Calu3 (cell line): ENCODE measurements at regions not wholly inside any gene's neighbourhood (a gene's known extent, or its start where the extent isn't known, plus 50 kb on each side); places are given as distances from the start of the nearest gene placed in this dataset.
"Not testable (repeated sequence)": the region's sequence is repeated elsewhere in the genome, so short reads cannot be mapped to it uniquely, and the experiment has no call there.

Source experiments
- BruUV-seq: library from RNA; stranded (reverse); fragments of 400-500 nt; replicated peaks from 2 replicates; lab custom pipeline; 2021; lab: Mats Ljungman, UMichigan
- CTCF ChIA-PET: fragments of 300-600 bp; sonication (Branson Sonifier 250); formaldehyde crosslinking; loops from one replicate; lab custom pipeline; 2022; ENCODE audit warnings: antibody characterized with exemption; lab: Charles Lee
- DNase-seq: peaks from one replicate; pipeline ENCODE4 v3.0.0; 2022
- H3K27ac Mint-ChIP-seq: one replicate; pipeline ENCODE4 v1.8.0; 2022; ENCODE audit warnings: mixed read lengths; ENCODE audit not compliant: unreplicated experiment
- H3K27me3 Mint-ChIP-seq: one replicate; pipeline ENCODE4 v1.8.0; 2022; ENCODE audit warnings: mixed read lengths; ENCODE audit not compliant: unreplicated experiment
- H3K36me3 Mint-ChIP-seq: one replicate; pipeline ENCODE4 v1.8.0; 2022; ENCODE audit warnings: mild to moderate bottlenecking, moderate library complexity, mixed read lengths; ENCODE audit not compliant: insufficient read depth, unreplicated experiment
- H3K4me1 Mint-ChIP-seq: one replicate; pipeline ENCODE4 v1.8.0; 2022; ENCODE audit warnings: mild to moderate bottlenecking, low read depth, mixed read lengths; ENCODE audit not compliant: unreplicated experiment
- H3K4me3 Mint-ChIP-seq: one replicate; pipeline ENCODE4 v1.8.0; 2022; ENCODE audit warnings: mild to moderate bottlenecking, low read depth, moderate library complexity, mixed read lengths; ENCODE audit not compliant: unreplicated experiment
- H3K9me3 Mint-ChIP-seq: one replicate; pipeline ENCODE4 v1.8.0; 2022; ENCODE audit warnings: low read depth, mixed read lengths; ENCODE audit not compliant: unreplicated experiment
- intact Hi-C: fragments of 100-400 bp; cut with micrococcal nuclease; formaldehyde crosslinking; loops from one replicate; pipeline ENCODE4 v1.10.0; 2022; ENCODE audit not compliant: unreplicated experiment
- TF ChIP-seq, protein P1 (sequence below): fragments of 200-600 bp; IDR thresholded peaks from one replicate; pipeline ENCODE4 v1.8.0; 2022; ENCODE audit warnings: antibody characterized with exemption; ENCODE audit not compliant: unreplicated experiment

DNA sequence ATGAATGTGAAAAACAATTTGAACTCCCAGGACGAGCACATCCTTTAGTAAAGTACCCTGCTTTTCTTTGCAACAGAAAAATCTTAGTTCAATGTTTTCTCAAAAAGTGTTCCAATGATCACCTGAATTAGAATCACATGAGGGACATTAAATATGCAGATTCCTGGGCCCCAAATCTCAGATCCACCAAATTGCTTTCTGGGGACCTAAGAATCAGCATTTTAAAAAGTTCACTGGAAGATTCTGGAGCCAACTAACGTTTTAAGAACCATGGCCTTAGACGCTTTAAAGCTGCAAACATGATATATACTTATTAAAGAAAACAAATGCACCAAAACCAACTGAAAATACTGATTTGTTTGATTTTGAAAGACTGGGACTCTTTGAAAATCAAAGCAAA is 143.4 kb upstream of the TMEM168 start:
- BruUV-seq = no TSS peak
- Mint-ChIP-seq H3K4me3 (no peak overlapping the region), H3K27ac (no peak overlapping the region), H3K9me3 (no peaks in the 10 kb centered on the region), H3K27me3 (no peaks in the 10 kb centered on the region), H3K4me1 (peaks cover 18% of the 10 kb centered on the region), H3K36me3 (peaks cover 2% of the 10 kb centered on the region)
- CTCF ChIA-PET = no interaction called here
- intact Hi-C loops = loop anchor here (10.0 kb wide), 1 partner anchor 181 kb away; the partner anchor contains the start of gene SMIM30
- TF ChIP-seq, protein P1, sequence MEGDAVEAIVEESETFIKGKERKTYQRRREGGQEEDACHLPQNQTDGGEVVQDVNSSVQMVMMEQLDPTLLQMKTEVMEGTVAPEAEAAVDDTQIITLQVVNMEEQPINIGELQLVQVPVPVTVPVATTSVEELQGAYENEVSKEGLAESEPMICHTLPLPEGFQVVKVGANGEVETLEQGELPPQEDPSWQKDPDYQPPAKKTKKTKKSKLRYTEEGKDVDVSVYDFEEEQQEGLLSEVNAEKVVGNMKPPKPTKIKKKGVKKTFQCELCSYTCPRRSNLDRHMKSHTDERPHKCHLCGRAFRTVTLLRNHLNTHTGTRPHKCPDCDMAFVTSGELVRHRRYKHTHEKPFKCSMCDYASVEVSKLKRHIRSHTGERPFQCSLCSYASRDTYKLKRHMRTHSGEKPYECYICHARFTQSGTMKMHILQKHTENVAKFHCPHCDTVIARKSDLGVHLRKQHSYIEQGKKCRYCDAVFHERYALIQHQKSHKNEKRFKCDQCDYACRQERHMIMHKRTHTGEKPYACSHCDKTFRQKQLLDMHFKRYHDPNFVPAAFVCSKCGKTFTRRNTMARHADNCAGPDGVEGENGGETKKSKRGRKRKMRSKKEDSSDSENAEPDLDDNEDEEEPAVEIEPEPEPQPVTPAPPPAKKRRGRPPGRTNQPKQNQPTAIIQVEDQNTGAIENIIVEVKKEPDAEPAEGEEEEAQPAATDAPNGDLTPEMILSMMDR = no peak
- no peak for DNase-seq

DNA sequence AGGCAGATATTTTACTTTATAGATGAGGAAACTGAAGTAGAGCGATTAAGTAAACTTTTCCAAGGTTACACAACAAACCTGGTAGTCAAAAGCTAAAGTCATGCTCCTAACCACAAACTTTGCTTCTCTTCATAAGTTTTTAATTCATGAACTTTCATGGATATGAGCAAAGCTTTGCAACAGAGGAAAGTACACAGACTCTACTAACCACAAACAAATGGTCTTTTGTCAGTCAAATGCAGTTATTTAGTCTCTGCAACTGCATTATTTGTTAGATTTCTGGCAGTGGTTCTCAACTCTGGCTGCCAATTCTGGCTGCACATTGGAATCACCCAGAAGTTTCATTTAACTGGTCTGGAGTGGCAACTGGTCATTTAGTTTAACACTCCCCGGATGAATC is 140.6 kb upstream of the TMEM168 start:
- H3K36me3 Mint-ChIP-seq = no peaks in the 10 kb centered on the region
- CTCF ChIA-PET = interaction anchor here (1.0 kb wide), 1 partner anchor 9 kb away, joined by 3 read pairs; a partner anchor contains a TSS
- peak overlapping the region; percentile 51 for H3K27ac Mint-ChIP-seq
- H3K9me3 Mint-ChIP-seq = no peaks in the 10 kb centered on the region
- DNase-seq = peak; percentile 9
- H3K27me3 Mint-ChIP-seq = no peaks in the 10 kb centered on the region
- no peak overlapping the region for H3K4me3 Mint-ChIP-seq
- intact Hi-C loops = loop anchor here (10.0 kb wide), 1 partner anchor 184 kb away; the partner anchor contains the start of gene SMIM30
- TF ChIP-seq, protein P1 = no peak
- BruUV-seq = no TSS peak
- peaks cover 10% of the 10 kb centered on the region for H3K4me1 Mint-ChIP-seq

DNA sequence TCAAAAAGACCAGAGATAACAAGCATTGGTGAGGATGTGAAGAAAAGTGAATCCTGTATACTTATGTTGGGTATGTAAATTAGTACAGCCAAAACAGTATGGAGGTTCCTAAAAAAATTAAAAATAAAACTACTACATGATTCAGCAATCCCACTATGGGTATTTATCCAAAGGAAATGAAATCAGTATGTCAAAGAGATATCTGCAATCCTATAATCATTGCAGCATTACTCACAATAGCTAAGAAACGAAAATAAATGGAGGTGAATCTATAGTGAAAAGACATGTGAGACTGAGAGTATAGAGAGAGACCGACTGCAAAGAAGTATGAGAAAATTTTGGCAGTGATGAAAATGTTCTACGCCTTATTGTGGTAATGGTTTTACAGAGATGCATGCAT is 139.2 kb upstream of the TMEM168 start:
- TF ChIP-seq, protein P1 = no peak
- Mint-ChIP-seq H3K27ac (no peak overlapping the region), H3K4me1 (peaks cover 10% of the 10 kb centered on the region), H3K27me3 (no peaks in the 10 kb centered on the region), H3K4me3 (no peak overlapping the region), H3K9me3 (no peaks in the 10 kb centered on the region), H3K36me3 (no peaks in the 10 kb centered on the region)
- CTCF ChIA-PET = no interaction called here
- intact Hi-C loops = no loop called here
- no peak for DNase-seq
- no TSS peak for BruUV-seq

DNA sequence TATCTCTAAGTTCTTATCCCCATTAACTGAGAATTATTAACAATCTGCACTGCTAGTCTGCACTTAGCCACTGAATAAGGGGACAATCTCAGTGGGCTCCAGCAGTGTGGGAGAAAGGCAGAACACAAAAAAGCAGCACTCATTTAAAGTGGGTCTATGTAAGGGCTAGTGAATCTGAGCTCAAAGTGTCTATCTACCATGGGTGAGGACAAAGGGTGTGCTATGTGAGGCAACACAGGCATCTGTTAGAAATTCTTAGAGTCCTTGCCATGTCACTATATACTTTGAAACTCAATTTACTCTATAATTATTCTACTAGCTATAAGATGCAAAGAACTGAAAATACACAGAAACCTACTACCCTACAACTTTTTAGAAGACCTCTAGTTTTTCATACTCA is 135.8 kb upstream of the TMEM168 start:
- Mint-ChIP-seq H3K27ac (no peak overlapping the region), H3K4me3 (no peak overlapping the region), H3K36me3 (no peaks in the 10 kb centered on the region), H3K9me3 (no peaks in the 10 kb centered on the region), H3K4me1 (peaks cover 4% of the 10 kb centered on the region), H3K27me3 (no peaks in the 10 kb centered on the region)
- no peak for DNase-seq
- CTCF ChIA-PET = no interaction called here
- TF ChIP-seq, protein P1 = no peak
- intact Hi-C loops = no loop called here
- no TSS peak for BruUV-seq

DNA sequence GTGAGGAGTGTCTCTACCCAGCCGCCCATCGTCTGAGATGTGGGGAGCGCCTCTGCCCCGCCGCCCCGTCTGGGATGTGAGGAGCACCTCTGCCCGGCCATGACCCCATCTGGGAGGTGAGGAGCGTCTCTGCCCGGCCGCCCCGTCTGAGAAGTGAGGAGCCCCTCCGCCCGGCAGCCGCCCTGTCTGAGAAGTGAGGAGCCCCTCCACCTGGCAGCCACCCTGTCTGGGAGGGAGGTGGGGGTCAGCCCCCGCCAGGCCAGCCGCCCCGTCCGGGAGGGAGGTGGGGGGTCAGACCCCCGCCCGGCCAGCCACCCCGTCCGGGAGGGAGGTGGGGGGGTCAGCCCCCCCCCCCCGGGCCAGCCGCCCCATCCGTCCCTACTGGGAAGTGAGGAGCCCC is 132.4 kb upstream of the TMEM168 start:
- H3K4me3 Mint-ChIP-seq, H3K27me3 Mint-ChIP-seq, H3K36me3 Mint-ChIP-seq, H3K27ac Mint-ChIP-seq, DNase-seq, BruUV-seq, H3K9me3 Mint-ChIP-seq, H3K4me1 Mint-ChIP-seq, intact Hi-C loops: not testable (repeated sequence)
- CTCF ChIA-PET = interaction anchor here (0.7 kb wide), 1 partner anchor 318 kb away, joined by 4 read pairs; no protein-coding TSS in a partner anchor

DNA sequence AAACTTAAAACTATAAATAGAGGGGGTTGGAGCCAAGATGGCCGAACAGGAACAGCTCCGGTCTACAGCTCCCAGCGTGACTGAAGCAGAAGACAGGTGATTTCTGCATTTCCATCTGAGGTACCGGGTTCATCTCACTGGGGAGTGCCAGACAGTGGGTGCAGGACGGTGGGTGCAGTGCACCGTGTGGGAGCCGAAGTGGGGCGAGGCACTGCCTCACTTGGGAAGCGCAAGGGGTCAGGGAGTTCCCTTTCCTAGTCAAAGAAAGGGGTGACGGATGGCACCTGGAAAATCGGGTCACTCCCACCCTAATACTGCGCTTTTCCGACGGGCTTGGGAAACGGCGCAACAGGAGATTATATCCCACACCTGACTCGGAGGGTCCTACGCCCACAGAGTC is 126.2 kb upstream of the TMEM168 start:
- CTCF ChIA-PET, H3K4me1 Mint-ChIP-seq, H3K36me3 Mint-ChIP-seq, intact Hi-C loops, H3K27ac Mint-ChIP-seq, H3K4me3 Mint-ChIP-seq, DNase-seq, H3K9me3 Mint-ChIP-seq, BruUV-seq, H3K27me3 Mint-ChIP-seq: not testable (repeated sequence)
